ENCODE measurements at regions not wholly inside any gene's neighbourhood (a gene's known extent, or its start where the extent isn't known, plus 50 kb on each side); places are given as distances from the start of the nearest gene placed in this dataset.

DNA sequence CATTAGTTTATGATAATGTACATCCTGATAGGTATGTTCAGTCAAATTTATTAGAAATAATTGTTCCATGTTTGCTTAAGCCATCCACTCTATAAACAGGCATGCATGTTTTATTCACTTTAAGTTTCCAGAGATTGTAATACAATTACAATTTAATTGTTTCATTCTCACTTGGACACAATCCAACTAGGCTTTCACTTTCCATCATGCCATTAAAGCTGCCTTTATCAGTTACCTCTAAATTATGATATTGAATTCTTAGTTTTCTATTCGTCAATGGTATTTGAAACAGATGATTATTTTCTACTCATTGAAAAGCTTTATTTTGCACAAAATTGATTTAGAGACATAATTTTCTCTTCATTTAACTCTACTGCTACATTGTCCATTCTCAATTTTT lies 1196.3 kb downstream of the RAPGEF2 start:
- TF ChIP-seq POLR2AphosphoS5 (IDR thresholded peaks at IDR 0.05; ENCODE audit: low read depth, low read length) = no peak
- no peak for TF ChIP-seq ZNF274 (IDR thresholded peaks at IDR 0.05; ENCODE audit: low read depth, low read length)
- TF ChIP-seq, protein P1, sequence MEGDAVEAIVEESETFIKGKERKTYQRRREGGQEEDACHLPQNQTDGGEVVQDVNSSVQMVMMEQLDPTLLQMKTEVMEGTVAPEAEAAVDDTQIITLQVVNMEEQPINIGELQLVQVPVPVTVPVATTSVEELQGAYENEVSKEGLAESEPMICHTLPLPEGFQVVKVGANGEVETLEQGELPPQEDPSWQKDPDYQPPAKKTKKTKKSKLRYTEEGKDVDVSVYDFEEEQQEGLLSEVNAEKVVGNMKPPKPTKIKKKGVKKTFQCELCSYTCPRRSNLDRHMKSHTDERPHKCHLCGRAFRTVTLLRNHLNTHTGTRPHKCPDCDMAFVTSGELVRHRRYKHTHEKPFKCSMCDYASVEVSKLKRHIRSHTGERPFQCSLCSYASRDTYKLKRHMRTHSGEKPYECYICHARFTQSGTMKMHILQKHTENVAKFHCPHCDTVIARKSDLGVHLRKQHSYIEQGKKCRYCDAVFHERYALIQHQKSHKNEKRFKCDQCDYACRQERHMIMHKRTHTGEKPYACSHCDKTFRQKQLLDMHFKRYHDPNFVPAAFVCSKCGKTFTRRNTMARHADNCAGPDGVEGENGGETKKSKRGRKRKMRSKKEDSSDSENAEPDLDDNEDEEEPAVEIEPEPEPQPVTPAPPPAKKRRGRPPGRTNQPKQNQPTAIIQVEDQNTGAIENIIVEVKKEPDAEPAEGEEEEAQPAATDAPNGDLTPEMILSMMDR (IDR thresholded peaks at IDR 0.05 in 2 of 3, conservative IDR thresholded peaks at IDR 0.05 in 1 of 3; ENCODE audit: borderline replicate concordance in 1 of 3, insufficient read depth in 1 of 3, low read depth in 2 of 3, low read length in 2 of 3) = no peak
- TF ChIP-seq ELF1 (IDR thresholded peaks at IDR 0.05; ENCODE audit: borderline replicate concordance, low read depth) = no peak
- no peak for TF ChIP-seq POLR2A (IDR thresholded peaks at IDR 0.05; ENCODE audit: borderline replicate concordance, extremely low read depth, insufficient read depth, insufficient read length)
- TF ChIP-seq, protein P2, sequence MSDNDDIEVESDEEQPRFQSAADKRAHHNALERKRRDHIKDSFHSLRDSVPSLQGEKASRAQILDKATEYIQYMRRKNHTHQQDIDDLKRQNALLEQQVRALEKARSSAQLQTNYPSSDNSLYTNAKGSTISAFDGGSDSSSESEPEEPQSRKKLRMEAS (IDR thresholded peaks at IDR 0.05) = no peak
- TF ChIP-seq EZH2 (IDR thresholded peaks at IDR 0.05) = no peak
- TF ChIP-seq SRF (IDR thresholded peaks at IDR 0.05; ENCODE audit: low read depth) = no peak

Data from HCT116 (cell line).